Cerebellar cortex (tissue), 1 donor: ENCODE measurements at regions not wholly inside any gene's neighbourhood (a gene's known extent, or its start where the extent isn't known, plus 50 kb on each side); places are given as distances from the start of the nearest gene placed in this dataset.

Experiments used
- DNase-seq: peaks from one replicate; pipeline ENCODE4 v3.0.0-alpha.2; 2015; ENCODE audit warnings: low spot score

- DNase-seq, result no peak
These were observed 153.0 kb downstream of the BBOX1 start for GRCh38 chr11:27193434-27194225.

- DNase-seq, result no peak
These were observed 151.6 kb downstream of the BBOX1 start for GRCh38 chr11:27192184-27192583.

- no peak for DNase-seq
These were observed 151.0 kb downstream of the BBOX1 start for GRCh38 chr11:27191639-27192038.

GRCh38 chr11:27188696-27189095, 148.1 kb downstream of the BBOX1 start:
- DNase-seq, result no peak

GRCh38 chr11:27187848-27188621, 147.4 kb downstream of the BBOX1 start:
- no peak for DNase-seq

- no peak for DNase-seq
These were observed 146.6 kb downstream of the BBOX1 start for GRCh38 chr11:27187075-27187847.

- DNase-seq, result no peak
These were observed 146.0 kb downstream of the BBOX1 start for GRCh38 chr11:27186580-27186979.

- no peak for DNase-seq
These were observed 144.1 kb downstream of the BBOX1 start for GRCh38 chr11:27184458-27185312.

GRCh38 chr11:27183672-27184457, 143.2 kb downstream of the BBOX1 start:
- peak; percentile 82 for DNase-seq

GRCh38 chr11:27179334-27179733, 138.7 kb downstream of the BBOX1 start:
- no peak for DNase-seq

GRCh38 chr11:27178859-27179258, 138.2 kb downstream of the BBOX1 start:
- no peak for DNase-seq
